OCI-M1 (cell line): ENCODE measurements at regions not wholly inside any gene's neighbourhood (a gene's known extent, or its start where the extent isn't known, plus 50 kb on each side); places are given as distances from the start of the nearest gene placed in this dataset.

Source experiments
- DNase-seq: peaks from one replicate; lab custom pipeline; 2025; lab: John Stamatoyannopoulos, UW

GRCh38 chr1:67948151-67949080 lies 102.0 kb downstream of the DIRAS3 start:
- no peak for DNase-seq

- no peak for DNase-seq
Observed at GRCh38 chr1:67947114-67947513, 103.3 kb downstream of the DIRAS3 start.

DNA sequence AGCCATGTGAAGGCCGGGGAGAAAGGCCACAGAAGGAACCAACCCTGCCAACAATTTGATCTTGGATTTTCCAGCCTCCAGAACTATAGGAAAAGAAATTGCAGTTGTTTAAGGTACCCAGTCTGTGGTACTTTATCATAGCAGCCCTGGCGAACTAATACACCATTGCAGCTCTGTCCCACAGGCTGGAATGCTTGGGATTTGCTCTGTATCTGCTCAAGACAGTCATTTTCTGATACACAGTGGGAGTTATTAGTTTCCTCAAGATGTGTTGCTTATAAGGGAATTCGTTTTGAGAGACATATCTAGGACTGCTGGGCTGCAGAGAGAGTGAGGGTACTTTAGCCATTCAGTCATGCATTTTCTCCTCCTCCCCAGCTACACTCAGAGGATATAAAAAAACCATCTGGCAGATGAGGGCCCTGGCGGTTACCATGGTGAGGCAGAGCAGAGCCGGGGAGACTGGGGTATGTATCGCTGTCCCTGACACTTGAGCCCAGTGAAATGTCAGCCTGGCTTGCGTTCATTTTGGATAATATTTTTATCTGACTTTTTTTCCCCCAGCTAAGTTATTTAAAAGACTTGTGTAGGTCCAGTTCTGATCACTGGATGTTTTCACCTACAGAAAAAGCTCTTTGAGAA lies 104.6 kb downstream of the DIRAS3 start:
- no peak for DNase-seq

DNA sequence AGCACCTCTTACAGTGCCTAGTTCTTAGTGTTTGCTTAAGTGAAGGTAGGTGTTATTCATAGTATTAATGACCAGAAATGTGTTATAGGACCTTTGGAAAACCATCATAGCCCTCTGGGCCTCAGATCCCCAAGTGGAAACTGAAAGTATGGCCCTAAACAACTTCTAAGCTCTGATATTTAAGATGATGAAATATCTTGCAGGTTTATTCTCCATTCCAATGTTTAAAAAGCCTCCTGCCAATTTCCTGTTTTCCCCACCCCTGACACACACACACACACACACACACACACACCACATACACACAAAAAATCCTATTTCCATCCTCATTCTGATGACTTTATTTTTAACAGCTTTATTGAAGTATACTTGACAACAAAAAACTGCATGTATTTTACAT lies 108.2 kb downstream of the DIRAS3 start:
- peak; percentile 27 for DNase-seq

- DNase-seq = no peak
Observed at GRCh38 chr1:67941746-67942145, 108.5 kb upstream of the GNG12 start.

DNA sequence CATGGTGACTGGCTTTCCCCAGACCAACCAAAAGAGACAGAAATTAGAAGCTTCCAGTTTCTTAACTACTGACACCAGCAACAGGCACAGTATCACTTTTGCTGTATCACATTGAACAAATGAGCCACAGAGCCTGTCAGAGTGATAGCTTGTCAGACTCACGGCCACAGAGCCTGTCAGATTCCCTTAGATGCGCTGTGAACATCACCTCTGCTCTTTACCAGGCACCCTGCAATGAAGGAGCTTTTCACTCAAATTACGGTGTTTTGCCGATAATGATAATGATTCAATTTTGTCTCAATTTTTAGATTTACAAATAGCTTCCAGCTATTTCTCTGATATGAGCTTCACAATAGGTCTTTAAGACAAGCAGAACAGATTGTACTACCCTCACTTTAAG lies 107.9 kb upstream of the GNG12 start:
- no peak for DNase-seq

GRCh38 chr1:67939942-67940341 lies 106.7 kb upstream of the GNG12 start:
- DNase-seq = no peak

GRCh38 chr1:67939186-67939743 lies 106.0 kb upstream of the GNG12 start:
- no peak for DNase-seq

DNA sequence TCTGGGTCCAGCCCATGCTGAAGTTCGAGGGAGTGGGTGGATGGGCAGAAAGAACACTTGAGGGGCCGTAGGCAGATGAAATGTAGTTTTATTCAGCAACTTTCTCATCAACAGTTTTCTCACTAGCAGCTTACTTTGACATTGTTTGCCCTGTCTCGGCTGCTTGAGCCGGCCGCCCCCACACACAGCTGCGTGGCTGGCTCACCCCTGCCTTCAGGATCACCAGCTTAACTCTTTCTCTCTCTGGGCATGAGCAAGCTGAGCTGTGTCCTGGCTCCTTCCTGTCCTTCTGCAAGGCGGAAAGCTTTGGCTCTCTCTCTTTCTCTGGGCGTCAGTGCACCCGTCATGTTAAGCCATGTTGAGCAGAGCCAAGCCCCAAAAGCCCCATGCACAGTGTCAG lies 104.4 kb upstream of the GNG12 start:
- no peak for DNase-seq

GRCh38 chr1:67937010-67937409 lies 103.7 kb upstream of the GNG12 start:
- DNase-seq = no peak

- DNase-seq = no peak
Observed at GRCh38 chr1:67935560-67935959, 102.3 kb upstream of the GNG12 start.

DNA sequence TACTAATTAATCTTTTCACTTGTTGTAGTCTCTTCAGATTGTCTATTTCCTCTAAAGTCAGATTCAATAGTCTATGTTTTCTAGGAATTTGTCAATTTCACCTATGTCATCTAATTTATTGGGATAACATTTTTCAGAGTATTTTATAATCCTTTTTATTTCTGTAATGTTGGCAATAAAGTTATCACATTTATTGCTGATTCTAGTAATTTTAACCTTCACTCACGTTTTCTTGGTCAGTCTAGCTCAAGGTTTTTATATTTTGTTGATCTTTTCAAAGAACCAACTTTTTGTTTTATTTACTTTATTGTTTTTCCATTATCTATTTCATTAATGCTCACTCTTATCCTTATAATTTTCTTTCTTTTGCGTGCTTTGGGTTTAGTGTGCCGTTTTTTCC lies 97.9 kb upstream of the GNG12 start:
- DNase-seq = no peak

DNA sequence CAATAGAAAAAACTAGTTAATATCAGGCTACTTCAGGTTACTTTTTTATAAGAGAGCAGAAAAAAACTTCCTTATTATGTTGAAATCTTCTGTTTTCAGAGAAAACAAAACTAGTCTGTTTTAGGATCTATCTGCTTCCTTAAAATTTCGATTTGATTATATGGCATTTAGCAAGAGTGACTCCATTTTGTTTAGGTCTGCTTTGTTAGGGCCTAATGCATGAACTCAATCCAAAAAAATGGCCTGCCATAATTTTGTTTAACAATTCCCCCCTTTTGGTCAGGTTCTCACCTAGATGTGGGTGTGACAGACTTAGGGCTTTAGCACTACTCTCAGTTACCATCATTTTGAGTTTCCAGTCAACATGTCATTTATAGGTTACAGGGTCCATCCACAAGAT lies 89.8 kb upstream of the GNG12 start:
- DNase-seq = no peak

- DNase-seq = peak; percentile 54
Observed at GRCh38 chr1:67921725-67922489, 88.6 kb upstream of the GNG12 start.

DNA sequence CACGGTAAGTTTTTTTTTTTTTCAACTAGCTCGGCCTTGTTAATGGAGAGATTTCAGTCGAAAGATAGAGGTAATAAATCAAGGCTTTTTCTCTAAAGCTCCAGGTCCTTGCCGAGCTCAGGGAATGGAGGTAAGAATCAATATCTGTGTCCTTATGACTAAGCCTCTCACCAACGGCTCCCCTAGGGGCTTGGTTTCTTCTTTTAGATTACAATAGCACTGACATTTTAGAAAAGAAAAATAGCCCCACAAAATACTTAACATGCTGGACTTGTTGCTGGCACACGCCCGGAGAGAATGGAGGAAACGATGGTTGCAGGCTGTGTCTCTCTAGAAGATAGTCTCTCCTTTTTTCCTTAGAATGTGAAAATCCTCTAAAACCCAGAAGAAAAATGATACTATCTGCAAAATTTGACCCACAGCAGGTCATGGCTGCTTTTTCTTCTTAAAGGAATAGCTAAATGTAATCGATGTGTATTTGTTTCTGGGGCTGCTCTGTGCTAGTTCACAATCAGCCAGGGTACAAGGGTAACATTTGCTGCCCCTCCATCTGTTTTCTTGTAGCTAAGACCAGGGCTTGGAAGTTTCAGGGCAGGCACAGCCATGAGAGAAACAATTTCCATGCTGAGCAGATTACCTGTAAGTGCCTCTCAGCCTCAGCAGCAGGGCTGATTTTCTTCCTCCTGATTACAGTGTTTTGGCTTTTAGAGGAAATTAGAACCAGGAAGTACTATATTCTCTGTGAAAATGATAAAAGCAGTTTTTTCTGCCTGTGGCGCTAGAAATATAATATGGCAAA lies 86.2 kb upstream of the GNG12 start:
- DNase-seq = no peak

- DNase-seq = no peak
Observed at GRCh38 chr1:67918067-67918466, 84.8 kb upstream of the GNG12 start.

DNA sequence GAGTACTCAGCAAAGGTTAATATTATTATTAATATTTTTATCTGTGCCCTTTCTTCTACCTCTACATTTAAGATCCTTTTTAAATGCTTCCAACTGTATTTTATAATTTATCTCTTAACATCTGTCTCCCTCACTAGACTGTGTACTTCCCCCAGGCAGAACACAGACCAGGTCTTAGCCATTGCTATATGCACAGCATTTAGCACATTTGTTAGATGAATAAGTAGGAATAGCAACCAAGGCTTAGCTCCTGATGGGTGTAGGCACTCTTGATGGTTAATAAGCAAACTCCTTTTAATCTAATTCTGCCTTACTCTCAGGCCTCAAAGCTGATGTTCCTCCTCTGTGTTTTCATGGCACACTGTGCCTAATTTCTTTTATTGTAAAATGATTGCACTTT lies 83.7 kb upstream of the GNG12 start:
- DNase-seq = no peak

DNA sequence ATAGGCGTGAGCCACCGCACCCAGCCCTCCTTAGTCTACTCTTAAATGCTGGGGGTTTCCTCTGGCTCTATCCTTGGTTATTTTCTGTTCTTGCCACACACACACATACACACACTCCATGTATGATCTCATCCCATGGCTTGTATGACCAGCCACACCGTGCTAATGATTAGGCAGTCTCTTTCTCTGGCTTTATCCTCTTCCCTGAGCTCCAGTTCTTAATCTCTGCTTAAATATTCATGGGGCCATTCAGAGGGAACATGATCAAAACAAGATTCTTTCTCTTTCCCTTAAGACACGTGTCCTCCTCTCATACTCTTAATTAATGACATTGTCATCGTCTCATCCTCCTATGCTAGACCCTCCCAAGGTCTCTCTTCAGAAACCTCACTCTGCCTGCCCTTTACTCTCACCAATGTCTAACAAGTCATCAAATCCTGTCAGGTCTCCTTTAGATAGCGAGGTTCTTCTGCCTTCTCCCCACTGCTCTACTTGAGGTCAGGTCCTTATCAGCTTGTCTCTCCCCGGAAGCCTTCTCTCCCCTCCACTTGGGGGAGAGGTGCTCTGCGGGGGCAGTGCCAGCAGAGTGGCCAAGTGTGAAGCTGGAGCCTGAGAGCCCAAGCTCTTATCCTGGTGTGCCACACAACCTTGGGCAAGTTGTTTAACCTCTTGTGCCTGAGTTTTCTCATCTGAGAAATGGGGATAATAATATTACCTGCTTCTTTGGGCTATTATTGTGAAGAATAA lies 83.0 kb upstream of the GNG12 start:
- peak; percentile 67 for DNase-seq

DNA sequence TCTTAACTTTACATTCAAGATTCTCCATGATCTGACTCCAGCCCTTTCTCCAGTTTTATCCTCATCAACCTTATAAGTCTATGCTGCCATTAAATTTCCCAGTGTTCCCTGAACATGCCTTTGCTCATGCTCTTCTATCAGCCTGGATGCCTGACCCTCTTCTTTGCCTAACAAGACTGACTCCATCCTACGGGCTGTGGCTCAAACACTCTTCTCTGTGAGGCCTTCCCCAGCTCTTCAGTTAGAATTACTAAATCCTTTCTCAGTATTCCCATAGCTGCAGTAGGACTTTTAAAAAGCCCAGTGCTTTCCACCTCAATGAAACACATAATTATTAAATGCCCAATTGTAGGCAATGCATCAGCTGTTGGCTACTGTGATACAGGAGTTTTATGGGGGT lies 76.5 kb upstream of the GNG12 start:
- DNase-seq = no peak

DNA sequence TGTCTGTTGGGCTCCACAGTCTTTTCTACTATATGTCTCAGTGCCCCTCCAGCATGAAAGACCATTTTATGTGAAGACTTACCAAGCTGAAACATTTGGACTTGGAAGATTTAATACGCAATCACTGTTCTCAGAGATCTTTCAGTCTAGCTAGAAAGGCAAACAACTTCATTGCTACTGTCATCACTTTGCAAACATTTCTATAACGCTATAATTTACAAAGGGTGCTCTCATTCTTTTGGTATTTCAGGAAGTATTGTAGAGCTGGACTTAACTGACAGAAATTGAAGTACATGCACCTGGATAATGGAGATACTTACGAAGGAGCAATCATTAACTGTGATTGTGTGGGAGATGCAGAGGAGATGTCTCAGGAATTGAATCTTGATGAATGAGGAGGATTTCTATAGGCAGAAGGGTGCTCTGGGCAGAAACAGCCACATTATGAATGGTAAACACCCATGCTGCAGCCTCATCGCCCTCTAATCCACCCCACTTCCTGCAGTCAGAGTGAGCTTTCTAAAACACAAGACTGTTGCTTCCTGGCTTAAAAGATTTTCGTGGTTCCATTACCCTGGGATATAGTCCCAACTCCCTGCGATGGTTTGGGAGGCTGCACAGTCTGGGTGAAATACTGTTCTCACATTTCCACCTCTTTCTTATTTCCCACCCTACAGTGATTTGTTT lies 75.1 kb upstream of the GNG12 start:
- DNase-seq = no peak
